GM21825 (cell line): ENCODE measurements at regions not wholly inside any gene's neighbourhood (a gene's known extent, or its start where the extent isn't known, plus 50 kb on each side); places are given as distances from the start of the nearest gene placed in this dataset.
"Not testable (repeated sequence)": the region's sequence is repeated elsewhere in the genome, so short reads cannot be mapped to it uniquely, and the experiment has no call there.

Experiments
- ATAC-seq: cut with Tn5 transposase; IDR thresholded peaks from one replicate; pipeline ENCODE4 v1.9.1; 2021; ENCODE audit warnings: mild to moderate bottlenecking, moderate library complexity; ENCODE audit not compliant: unreplicated experiment

DNA sequence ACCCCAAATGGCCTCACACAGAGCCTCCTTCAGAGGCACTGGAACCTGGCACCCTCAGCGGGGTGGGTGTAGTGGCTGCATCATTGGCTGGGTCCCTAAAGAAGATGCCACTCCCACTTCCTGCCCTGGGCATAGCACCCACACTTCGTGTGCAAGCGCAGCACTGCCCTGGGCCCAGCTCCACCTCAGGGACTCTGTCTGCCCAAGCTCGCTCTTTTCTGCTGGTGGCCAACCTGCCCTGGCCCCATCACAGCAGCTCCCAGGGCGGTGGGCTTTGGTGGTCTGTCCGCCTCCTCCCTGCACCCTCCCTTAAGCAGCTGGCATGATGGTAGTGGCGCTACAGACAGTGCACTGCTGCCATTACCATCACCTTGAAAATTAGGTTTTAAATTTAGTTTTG lies 829.3 kb upstream of the BRINP3 start:
- no peak for ATAC-seq

DNA sequence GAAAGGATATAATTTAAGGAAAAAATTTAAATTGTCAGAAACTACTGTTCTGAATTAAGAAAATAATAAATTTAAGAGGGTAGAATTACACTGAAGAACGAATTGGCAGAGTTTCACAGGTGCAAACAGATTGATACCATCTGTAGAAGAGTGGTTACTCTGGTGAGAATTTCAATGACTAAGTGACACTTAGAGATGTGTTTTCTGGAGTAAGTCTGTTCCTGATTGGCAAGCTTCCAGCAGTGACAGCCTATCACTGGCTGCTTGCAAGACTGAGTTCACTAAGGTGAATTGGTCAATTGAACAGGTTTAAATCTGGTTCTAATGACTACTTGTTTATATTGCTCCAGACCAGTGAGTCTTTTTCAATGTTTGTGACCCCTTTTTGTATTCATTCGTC lies 838.2 kb upstream of the RGS18 start:
- ATAC-seq, result no peak

DNA sequence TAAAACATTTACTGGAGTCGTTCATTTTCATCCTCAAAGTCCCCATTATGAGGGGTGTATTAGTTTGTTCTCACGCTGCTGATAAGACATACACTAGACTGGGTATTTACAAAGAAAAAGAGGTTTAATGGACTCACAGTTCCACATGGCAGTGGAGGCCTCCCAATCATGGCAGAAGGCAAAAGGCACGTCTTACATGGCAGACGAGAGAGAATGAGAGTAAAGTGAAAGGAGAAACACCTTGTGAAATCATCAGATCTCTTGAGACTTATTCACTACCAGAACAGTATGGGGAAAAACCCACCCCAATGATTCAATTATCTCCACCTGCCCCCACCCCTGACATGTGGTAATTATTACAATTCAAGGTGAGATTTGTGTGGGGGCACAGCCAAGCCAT lies 830.4 kb upstream of the RGS18 start:
- no peak for ATAC-seq

DNA sequence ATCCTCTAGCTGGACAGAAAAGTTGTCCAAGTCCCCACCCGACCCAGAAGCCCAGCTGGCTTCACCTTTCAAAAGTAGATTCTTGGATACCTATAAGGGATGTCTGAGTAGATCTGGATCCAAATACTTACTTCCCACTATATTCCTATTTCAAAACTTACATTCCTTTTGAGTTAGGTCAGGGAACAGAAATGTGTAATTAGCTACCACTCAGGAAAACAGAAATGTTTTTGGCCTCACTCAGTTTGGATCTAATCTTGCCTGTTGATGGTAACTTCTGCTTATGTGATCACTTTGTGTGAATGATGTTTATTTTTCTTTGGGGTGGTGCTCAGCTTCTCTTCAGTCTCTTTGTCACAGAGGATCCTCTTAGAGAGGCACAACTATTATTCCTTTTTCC lies 814.4 kb upstream of the RGS18 start:
- no peak for ATAC-seq

DNA sequence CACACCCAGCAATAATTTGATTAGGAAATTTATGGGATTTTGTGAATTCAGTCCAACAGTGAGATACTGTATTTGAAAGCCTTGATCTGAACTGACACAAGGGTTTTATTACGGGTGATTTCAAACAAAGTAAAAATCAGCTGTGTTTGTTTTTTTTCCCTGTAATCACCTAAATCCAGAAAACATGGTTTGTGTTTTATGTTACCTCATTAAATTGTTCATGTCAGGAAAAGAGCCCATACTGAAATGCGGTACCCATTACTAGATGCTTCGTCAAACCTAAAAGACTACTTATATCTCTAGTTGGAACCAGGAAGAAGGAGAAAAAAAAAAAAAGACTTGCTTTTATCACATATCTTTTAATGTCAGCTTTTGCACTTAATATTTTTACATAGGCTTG lies 811.9 kb upstream of the RGS18 start:
- no peak for ATAC-seq

DNA sequence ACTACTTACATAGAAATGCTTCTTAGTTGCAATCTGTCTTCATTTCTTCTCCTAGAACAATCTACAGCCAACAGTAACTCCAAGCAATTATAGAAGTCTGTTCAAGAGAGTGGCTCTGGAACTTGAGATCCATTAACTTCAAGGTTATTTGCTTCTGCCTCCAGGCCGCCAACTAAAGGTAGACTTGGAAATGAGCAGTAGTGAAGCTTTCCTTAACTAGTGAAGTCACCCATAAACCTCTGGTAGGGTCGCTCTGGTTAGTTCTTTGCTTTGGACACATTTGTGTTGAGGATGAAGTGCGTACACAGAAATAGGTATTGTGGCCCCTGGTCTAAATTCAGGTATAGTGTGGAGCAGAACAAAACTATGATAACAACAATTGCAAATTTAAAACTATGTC lies 809.9 kb upstream of the RGS18 start:
- no peak for ATAC-seq

DNA sequence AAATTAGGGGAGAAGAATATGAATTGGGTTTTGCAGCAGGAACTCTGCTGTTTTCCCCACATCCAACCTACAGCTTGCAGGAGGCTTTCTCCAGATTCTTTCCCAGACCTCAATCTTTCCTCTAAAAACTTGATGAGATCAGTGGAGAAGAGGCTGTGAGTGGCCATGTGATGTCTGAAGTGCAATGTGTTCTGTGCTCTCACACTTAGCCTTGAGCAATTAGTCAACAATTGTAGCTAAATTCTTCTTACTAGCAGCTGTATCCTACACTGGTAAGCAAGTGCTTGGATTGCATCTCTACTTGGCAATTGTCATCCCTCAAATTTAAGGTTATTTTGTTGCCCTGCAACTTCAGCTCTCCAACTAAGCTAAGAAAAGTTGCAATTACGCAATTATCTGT lies 807.3 kb upstream of the RGS18 start:
- no peak for ATAC-seq

DNA sequence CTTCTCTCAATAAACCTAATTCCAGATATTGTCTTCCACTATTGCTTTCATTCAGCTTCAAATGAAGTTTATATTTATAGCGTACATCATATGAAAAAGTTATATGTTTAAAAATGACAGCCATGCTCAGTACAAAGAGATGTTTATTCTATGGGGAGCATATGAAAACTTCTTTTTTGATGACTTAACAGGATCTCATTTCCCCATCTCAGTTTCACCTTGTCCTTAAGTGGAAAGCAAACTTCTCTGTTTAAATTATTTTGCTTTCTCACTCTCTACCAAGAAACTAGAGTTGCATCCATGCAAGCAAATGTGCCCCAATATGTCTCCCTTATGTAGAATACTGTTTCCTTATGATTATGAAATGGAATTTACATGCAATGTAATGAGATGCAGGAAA lies 799.5 kb upstream of the RGS18 start:
- ATAC-seq, result no peak

DNA sequence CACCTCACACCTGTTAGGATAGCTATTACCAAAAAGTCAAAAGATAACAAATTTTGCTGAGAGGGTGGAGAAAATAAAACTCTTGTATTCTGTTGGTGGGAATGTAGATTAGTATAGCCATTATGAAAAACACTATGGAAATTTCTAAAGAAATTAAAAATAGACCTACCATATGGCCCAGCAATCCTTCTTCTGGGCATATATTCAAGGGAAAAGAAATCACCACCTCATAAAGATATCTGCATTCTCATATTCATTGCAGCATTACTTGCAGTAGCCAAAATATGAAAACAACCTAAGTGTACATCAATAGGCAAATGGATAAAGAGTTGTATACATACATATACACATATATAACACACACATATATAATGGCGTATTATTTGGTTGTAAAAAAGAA lies 791.6 kb upstream of the RGS18 start:
- no peak for ATAC-seq

DNA sequence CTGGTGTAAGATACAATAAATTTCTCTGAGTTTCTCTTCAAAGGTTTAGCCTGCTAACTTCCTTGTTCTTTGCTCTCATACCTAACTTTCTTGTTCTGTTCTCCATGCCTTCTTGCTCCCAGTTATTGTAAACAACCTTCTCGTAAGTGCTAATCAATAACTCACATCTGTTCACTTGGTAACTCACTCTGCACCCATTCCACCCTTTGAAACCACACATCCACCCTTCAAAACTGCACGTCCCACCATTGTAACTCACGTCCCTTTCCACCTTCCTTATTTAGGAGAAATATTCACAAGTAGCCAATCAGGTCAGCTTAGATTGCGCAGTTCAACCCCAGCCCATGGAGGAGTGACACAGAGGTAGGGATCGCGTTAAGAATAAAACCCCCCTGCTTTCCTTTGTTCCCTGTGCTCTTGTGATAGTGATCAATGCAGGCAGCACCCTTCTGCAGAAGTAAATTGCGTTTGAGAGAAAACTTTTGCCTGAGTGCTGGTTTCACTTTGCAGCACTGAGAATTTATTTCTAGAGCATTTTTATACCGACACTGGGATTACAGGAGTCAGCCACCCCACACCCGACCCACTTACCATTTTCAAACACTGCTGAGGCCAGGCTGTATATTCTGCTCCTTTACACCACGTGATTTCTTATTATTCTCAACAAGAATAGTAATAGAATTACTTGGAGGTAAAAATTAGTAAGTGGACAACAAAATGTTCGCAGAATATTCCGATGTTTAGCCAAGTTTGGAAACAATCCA lies 789.2 kb upstream of the RGS18 start:
- ATAC-seq, result no peak

DNA sequence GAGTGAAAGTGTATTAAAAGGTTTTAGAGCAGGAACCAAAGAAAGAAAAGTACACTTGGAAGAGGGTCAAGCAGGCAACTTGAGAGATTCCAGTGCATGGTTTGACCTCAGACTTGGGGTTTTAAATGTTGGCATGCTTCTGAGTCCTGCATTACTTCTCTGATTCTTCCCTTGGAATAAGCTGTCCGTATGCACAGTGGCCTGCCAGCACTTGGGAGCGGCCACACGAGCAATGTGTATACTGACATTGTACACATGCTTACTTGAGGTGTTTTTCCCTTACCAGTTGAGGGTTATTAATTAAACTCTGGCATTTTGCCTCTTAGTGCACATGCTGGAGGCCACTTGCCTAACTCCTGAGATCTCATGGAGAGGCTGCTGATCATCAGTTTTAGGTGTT lies 786.6 kb upstream of the RGS18 start:
- no peak for ATAC-seq

DNA sequence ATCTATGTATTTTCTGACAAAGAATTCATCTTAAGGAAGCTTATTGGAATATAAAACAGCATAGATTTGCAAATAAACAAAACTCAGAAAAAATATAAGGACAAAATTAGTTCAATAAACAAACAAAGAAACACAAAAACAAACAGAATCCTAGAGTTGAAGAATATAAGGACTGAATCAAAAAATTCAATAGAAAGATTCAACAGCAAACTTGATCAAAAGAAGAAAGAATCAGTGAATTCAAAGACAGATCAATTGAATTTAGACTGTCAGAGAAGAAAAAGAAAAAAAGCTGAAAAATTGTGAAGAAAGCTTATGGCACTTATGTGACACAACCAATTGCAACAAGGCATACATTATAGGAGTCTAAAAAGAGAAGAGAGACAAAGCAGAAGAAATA lies 770.0 kb upstream of the RGS18 start:
- no peak for ATAC-seq

DNA sequence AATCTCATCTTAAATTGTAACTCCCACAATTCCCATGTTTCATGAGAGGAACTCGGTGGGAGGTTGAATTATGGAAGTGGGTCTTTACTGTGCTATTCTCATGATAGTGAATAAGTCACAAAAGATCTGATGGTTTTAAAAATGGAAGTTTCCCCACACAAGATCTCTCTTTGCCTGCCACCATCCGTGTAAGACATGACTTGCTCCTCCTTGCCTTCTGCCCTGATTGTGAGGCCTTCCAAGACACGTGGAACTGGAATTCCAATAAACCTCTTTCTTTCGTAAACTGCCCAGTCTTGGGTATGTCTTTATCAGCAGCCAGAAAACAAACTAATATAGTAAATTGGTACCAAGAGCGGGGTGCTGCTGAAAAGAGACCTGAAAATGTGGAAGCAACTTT lies 761.6 kb upstream of the RGS18 start:
- no peak for ATAC-seq

DNA sequence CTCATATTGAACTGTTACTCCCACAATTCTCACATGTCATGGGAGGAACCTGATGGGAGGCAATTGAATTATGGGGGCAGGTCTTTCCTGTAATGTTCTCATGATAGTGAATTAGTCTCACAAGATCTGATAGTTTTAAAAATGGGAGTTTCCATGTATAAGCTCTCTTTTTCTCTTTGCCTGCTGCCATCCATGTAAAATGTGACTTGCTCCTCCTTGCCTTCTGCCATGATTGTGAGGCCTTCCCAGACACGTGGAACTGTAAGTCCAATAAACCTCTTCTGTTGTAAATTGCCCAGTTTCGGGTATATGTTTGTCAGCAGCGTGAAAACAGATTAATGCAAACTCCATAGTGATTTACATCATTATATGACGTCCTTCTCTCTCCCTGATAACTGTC lies 759.7 kb upstream of the RGS18 start:
- ATAC-seq, result no peak

DNA sequence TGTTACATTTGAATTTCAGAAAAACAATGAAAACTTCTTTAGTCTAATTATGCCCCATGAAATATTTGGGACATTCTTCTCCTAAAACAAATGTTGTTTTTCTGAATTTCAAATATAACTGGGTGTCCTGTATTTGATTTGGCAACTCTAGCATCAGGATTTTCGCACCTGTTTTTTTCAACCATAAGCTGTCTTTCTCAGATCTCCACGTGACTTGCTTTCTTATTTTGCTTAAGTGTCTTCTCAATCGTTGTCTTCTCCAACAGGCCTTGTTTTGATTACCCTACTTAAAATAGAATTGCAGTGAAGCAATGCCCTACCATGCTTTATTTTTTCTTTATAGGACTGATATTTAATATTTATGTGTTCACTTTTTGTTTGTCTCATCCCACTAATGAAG lies 752.8 kb upstream of the RGS18 start:
- no peak for ATAC-seq

DNA sequence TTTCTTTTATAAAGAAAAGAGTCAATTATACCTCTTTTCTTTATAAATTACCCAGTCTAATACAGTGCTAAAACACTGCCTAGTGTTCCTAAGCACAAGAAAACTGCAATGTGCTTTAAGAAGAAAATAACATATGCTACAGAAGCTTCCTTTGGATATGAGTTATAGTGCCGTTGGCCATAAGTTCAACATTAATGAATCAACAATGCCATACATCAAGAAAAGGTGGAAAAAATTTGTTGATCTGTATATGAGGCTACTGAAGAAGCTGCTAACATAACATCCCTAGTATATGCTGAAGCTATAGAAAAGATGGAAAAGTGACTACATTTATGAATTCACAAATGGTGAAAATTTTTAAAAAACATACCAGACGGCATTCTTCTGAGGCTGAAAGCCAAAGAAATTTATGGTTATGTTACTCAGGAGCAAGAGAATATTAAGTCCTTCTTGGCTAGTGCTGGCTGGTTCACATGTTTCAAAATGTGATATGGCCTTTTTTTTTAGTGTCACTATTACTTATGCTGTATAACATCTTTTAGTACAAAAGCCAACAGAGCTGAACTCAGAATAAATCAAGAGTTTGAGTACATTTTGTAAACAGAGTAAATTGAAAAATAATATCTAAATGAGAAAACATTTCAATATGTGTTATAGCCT lies 743.2 kb upstream of the RGS18 start:
- ATAC-seq, result no peak

DNA sequence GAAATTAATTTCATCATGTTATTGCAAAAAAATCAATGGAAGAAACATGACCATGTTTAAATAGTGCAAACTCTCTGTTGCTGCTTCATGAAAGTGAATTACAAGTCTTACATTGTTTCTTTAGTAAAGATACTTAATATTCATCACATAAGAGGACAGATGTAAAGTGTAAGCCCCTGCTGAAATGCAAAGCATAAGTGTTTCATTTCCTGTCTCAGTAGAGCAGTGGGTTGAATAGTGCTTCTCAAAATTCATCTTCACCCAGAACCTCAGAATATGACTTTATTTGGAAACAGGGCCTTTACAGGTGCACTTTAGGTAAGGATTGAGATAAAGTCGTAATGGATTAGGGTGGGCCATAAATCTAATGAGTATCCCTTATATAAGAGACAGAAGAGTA lies 738.4 kb upstream of the RGS18 start:
- ATAC-seq, result no peak

DNA sequence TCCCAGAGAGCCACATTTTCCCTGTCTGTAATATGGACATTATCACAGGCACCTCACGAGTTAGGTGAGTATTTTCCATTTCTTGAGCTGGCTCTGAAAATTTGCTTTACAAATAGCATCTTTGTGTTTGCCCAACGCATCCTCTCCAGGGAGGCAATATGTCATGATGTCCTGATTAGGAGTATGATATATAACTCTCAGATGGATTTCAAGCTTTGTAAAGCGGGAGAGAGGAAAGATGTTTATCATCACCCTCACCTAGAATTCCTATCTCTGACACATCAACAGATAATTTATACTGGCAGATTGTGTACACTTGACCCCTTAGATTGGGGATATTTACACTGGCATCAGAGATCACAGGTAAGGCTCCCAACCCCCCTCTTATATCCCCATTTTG lies 730.7 kb upstream of the RGS18 start:
- ATAC-seq, result no peak

DNA sequence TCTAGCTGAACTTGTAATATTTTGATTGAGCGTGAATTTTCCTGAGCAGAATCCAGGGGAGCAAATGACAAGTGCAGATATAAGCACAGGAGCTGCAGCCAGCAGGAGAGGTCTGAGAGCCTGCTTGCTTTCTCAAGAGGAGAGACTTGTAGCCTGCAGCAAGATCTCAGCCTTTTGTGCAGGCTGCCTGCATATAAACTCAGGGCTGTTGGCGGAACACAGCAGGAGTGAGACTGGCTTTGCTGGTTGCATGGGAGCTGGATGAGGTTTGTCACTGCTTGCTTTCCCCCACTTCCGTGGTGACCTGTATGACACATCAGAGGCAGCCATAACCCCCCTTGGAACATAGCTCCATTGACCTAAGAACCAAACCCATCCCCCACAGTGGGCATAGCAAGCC lies 725.4 kb upstream of the RGS18 start:
- ATAC-seq, result no peak

DNA sequence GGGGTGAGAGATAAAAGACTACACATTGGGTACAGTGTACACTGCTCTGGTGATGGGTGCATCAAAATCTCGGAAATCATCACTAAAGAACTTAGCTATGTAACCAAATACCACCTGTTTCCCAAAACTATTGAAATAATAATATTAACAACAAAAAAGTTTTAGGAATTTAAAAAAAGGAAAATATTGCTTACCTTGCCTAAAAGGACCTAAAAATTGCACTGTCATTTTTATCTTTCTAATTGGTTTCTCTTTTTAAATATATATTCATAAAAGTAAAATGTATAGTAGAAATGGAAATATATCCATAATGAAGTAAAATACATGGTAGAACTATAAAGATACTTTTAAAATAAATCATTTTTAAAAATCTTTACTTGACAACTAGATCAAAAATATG lies 719.3 kb upstream of the RGS18 start:
- ATAC-seq, result no peak

DNA sequence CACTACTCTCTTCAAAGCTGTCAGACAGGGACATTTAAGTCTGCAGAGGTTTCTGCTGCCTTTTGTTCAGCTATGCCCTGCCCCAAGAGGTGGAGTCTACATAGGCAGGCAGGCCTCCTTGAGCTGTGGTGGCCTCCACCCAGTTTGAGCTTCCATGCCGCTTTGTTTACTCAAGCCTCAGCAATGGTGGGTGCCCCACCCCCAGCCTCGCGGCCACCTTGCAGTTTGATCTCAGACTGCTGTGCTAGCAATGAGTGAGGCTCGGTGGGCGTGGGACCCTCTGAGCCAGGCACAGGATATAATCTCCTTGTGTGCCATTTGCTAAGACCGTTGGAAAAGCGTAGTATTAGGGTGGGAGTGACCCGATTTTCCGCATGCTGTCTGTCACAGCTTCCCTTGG lies 710.0 kb upstream of the RGS18 start:
- ATAC-seq, result not testable (repeated sequence)

DNA sequence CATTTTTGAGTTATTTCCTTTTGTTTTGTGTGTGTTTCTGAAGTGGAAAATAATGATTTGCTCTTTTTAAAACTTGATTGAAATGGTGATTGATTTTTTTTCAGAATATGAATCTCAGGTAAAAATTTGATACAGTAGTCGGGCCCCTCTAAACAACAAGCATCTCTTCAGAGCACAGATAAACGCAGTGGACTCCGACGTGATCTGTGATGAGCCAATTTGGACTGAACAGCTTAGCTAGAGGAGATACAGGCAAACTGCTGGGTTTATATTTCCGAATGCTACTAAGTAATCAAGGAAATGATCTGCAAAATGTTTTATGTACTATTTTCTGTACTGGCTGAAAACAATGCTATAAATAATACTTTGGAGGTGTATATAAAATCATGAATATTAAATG lies 705.7 kb upstream of the RGS18 start:
- no peak for ATAC-seq

DNA sequence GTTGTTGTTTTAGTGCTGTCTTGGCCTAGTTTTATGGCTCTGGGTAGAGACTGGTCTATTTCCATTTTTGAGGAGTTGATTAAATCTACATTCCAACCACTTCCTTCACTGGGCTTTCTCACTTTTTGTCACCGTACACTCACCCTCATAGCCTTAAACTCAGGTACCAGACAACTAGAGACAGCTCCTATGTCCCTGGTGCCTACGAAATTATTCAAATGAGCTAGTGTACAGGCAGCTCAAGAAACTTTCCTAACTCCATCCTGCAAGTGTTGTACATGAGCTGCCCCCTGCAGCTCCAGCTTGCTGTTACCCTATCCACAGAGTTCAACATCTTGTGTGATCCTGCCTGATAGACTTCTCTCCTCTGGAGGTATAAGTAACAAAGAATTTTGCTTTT lies 704.8 kb upstream of the RGS18 start:
- ATAC-seq, result no peak
